GM12878 (cell line): ENCODE measurements at regions not wholly inside any gene's neighbourhood (a gene's known extent, or its start where the extent isn't known, plus 50 kb on each side); places are given as distances from the start of the nearest gene placed in this dataset.

Source experiments
- ATAC-seq: fragments of 200-7000 bp; cut with Tn5 transposase; 3 replicates; pipeline ENCODE4 v1.9.1; 2020; ENCODE audit warnings: mild to moderate bottlenecking, moderate library complexity
- BruUV-seq: library from RNA; stranded (reverse); fragments of 400-500 nt; replicated peaks from 2 replicates; lab custom pipeline; 2021; lab: Mats Ljungman, UMichigan
- CTCF ChIA-PET: fragments of 300-600 bp; sonication (Branson Sonifier 250); formaldehyde crosslinking; extraction: SDS; loops from one replicate; lab custom pipeline; 2021; ENCODE audit warnings: inconsistent platforms; lab: Yijun Ruan, JAX
- POLR2A ChIA-PET: fragments of 350-600 bp; formaldehyde crosslinking; extraction: SDS; loops from one replicate; lab custom pipeline; 2021; ENCODE audit warnings: inconsistent platforms; lab: Charles Lee
- RAD21 ChIA-PET: fragments of 300-600 bp; sonication (Branson Sonifier 250); formaldehyde crosslinking; loops from one replicate; lab custom pipeline; 2023; ENCODE audit warnings: antibody characterized with exemption; ENCODE audit not compliant: unreplicated experiment; lab: Charles Lee
- SMC1A ChIA-PET: fragments of 300-600 bp; sonication (Branson Sonifier 250); formaldehyde crosslinking; loops from one replicate; lab custom pipeline; 2023; ENCODE audit not compliant: unreplicated experiment, uncharacterized antibody; lab: Charles Lee
- DNase-seq: peaks from one replicate; pipeline ENCODE4 v3.0.0-alpha.2; 2011; ENCODE audit warnings: low read depth, low spot score
- FAIRE-seq: peaks from 3 replicates; lab custom pipeline; 2011; peaks lifted over from hg19 to GRCh38; lab: Jason Lieb, UNC
- H2AFZ ChIP-seq: 2 replicates; pipeline ENCODE4 v1.6.0; 2011; ENCODE audit warnings: low read depth, low read length, control low read depth; ENCODE audit not compliant: control insufficient read depth
- H3K27ac ChIP-seq: 2 replicates; pipeline ENCODE4 v1.5.1; 2011; ENCODE audit warnings: control low read depth; ENCODE audit not compliant: control insufficient read depth, insufficient read depth
- H3K27me3 ChIP-seq, 2 experiments: replicated peaks in 1 of 2; 2 replicates each; pipeline versions ENCODE4 v1.6.0 to v1.6.1; 2011; ENCODE audit warnings: low read length in 1 of 2; ENCODE audit not compliant: control insufficient read depth in 2 of 2, insufficient read depth in 2 of 2
- H3K36me3 ChIP-seq, 2 experiments: 2 replicates each; pipeline ENCODE4 v1.5.1; 2011; ENCODE audit warnings: low read length in 1 of 2; ENCODE audit not compliant: control insufficient read depth in 2 of 2, insufficient read depth in 2 of 2
- H3K4me1 ChIP-seq: 2 replicates; pipeline ENCODE4 v1.6.1; 2011; ENCODE audit warnings: mild to moderate bottlenecking, low read length, moderate library complexity, mixed read lengths; ENCODE audit not compliant: control insufficient read depth, insufficient read depth
- H3K4me2 ChIP-seq: 2 replicates; pipeline ENCODE4 v1.6.0; 2011; ENCODE audit warnings: control low read depth; ENCODE audit not compliant: control insufficient read depth, insufficient read depth
- H3K4me3 ChIP-seq: fragments of 200-600 bp; sonication (generic); 2 replicates; pipeline ENCODE4 v1.5.1; 2016
- H3K79me2 ChIP-seq: 2 replicates; pipeline ENCODE4 v1.6.0; 2011; ENCODE audit warnings: low read length; ENCODE audit not compliant: control insufficient read depth, insufficient read depth
- H3K9ac ChIP-seq: 2 replicates; pipeline ENCODE4 v1.8.0; 2011; ENCODE audit warnings: low read length, control low read depth, mixed read lengths; ENCODE audit not compliant: control insufficient read depth, insufficient read depth
- H3K9me3 ChIP-seq: replicated peaks from 3 replicates; pipeline ENCODE4 v1.5.1; 2011; ENCODE audit warnings: mild to moderate bottlenecking, low read length; ENCODE audit not compliant: control insufficient read depth, insufficient read depth
- H4K20me1 ChIP-seq: 2 replicates; pipeline ENCODE4 v1.6.0; 2011; ENCODE audit not compliant: control insufficient read depth, insufficient read depth
- CTCF ChIP-seq, 3 experiments: IDR thresholded peaks in 2 of 3; conservative IDR thresholded peaks in 1 of 3; 2 replicates each; pipeline ENCODE4 v1.5.1; 2011; ENCODE audit warnings: low read depth in 3 of 3, low read length in 3 of 3, mild to moderate bottlenecking in 3 of 3, control low read depth in 2 of 3, moderate library complexity in 2 of 3, inconsistent platforms in 1 of 3, mixed read lengths in 1 of 3; ENCODE audit not compliant: control insufficient read depth in 2 of 3, insufficient read depth in 1 of 3; ENCODE audit errors: extremely low read depth in 1 of 3
- EP300 ChIP-seq, 2 experiments: fragments of 150-350 bp in 1 of 2; IDR thresholded peaks; 2 replicates each; pipeline ENCODE4 v1.6.1; 2011 to 2012; ENCODE audit warnings: low read depth in 2 of 2, low read length in 2 of 2, borderline replicate concordance in 1 of 2, improper control_type of control experiment in 1 of 2, inconsistent platforms in 1 of 2; ENCODE audit not compliant: control insufficient read depth in 1 of 2
- ETV6 ChIP-seq, 2 experiments: fragments of 450-650 bp in 1 of 2; IDR thresholded peaks in 1 of 2; conservative IDR thresholded peaks in 1 of 2; 2 replicates each; pipeline ENCODE4 v1.6.1; 2014; ENCODE audit warnings: antibody characterized with exemption in 1 of 2, borderline replicate concordance in 1 of 2, low read depth in 1 of 2, mild to moderate bottlenecking in 1 of 2, moderate library complexity in 1 of 2
- HSF1 ChIP-seq: fragments of 150-350 bp; IDR thresholded peaks from 2 replicates; pipeline ENCODE4 v1.6.1; 2014; ENCODE audit warnings: mild to moderate bottlenecking, low read depth, low read length
- MEF2A ChIP-seq: IDR thresholded peaks from 2 replicates; pipeline ENCODE4 v1.6.1; 2011; ENCODE audit warnings: low read depth, mild to moderate bottlenecking, low read length, moderate library complexity; ENCODE audit not compliant: insufficient read depth
- STAT3 ChIP-seq: IDR thresholded peaks from 2 replicates; pipeline ENCODE4 v1.6.1; 2011; ENCODE audit warnings: low read depth, low read length, improper control_type of control experiment
- YY1 ChIP-seq: IDR thresholded peaks from 2 replicates; pipeline ENCODE4 v1.6.1; 2011; ENCODE audit warnings: low read depth, mild to moderate bottlenecking, low read length
- ZNF687 ChIP-seq: fragments of 450-650 bp; IDR thresholded peaks from 2 replicates; pipeline ENCODE4 v1.6.1; 2017; ENCODE audit warnings: mild to moderate bottlenecking, moderate library complexity
- WGBS: methylation state at CpG from one replicate; pipeline ENCODE4 v1.1.6; 2016; ENCODE audit warnings: low lambda C conversion rate; ENCODE audit not compliant: insufficient replicate concordance, insufficient coverage; ENCODE audit errors: missing lambda C conversion rate; 5-methylcytosine and 5-hydroxymethylcytosine counted together
- in situ Hi-C: fragments of 300-500 bp; cut with MboI; formaldehyde crosslinking; loops from 9 replicates; pipeline ENCODE4 v1.14.3; 2018; ENCODE audit warnings: mixed read lengths
- intact Hi-C: fragments of 100-400 bp; cut with micrococcal nuclease; formaldehyde crosslinking; loops from one replicate; pipeline ENCODE4 v1.14.2; 2022; ENCODE audit not compliant: unreplicated experiment

- Histone ChIP-seq H3K9me3 (no peaks in the 10 kb centered on the region; the same call in 2 of the 3 replicates), H3K27ac (no peak overlapping the region), H3K36me3 (no peaks in the 10 kb centered on the region), H3K4me3 (no peak overlapping the region), H3K27me3 (no peaks in the 10 kb centered on the region), H2AFZ (no peak overlapping the region), H3K4me1 (no peaks in the 10 kb centered on the region), H3K79me2 (no peaks in the 10 kb centered on the region), H4K20me1 (no peaks in the 10 kb centered on the region), H3K4me2 (no peak overlapping the region), H3K9ac (no peak overlapping the region)
- FAIRE-seq (no peak), ATAC-seq (no peak), DNase-seq (no peak)
- ChIA-PET POLR2A (no interaction called here), RAD21 (no interaction called here), SMC1A (no interaction called here)
- intact Hi-C loops, result no loop called here
- BruUV-seq, result no TSS peak
- 20% methylated on average over 2 of the region's 2 CpGs for WGBS
- TF ChIP-seq HSF1 (no peak), STAT3 (no peak), ETV6 (conservative IDR thresholded peaks at IDR 0.05 in 1 of 2, IDR thresholded peaks at IDR 0.05 in 1 of 2; ENCODE audit: borderline replicate concordance in 1 of 2, low read depth in 1 of 2) (no peak), CTCF (IDR thresholded peaks at IDR 0.05 in 2 of 3, conservative IDR thresholded peaks at IDR 0.05 in 1 of 3; ENCODE audit: control insufficient read depth in 2 of 3, extremely low read depth in 1 of 3, insufficient read depth in 1 of 3, low read depth in 3 of 3, low read length in 3 of 3) (no peak), YY1 (no peak), ZNF687 (no peak), EP300 (IDR thresholded peaks at IDR 0.05; ENCODE audit: borderline replicate concordance in 1 of 2, control insufficient read depth in 1 of 2, low read depth in 2 of 2, low read length in 2 of 2) (no peak), MEF2A (no peak)
- TF ChIP-seq, all 136 proteins: peak for 0
- in situ Hi-C loops, result no loop called here
- CTCF ChIA-PET, result no interaction called here
These were observed 268.8 kb upstream of the NCAM2 start for GRCh38 chr21:20729376-20729775.
